ENCODE measurements at regions not wholly inside any gene's neighbourhood (a gene's known extent, or its start where the extent isn't known, plus 50 kb on each side); places are given as distances from the start of the nearest gene placed in this dataset.
"Not testable (repeated sequence)": the region's sequence is repeated elsewhere in the genome, so short reads cannot be mapped to it uniquely, and the experiment has no call there.

- no peaks in the 10 kb centered on the region for H3K36me3 Mint-ChIP-seq (ENCODE audit: low read depth, unreplicated experiment)
- no peak overlapping the region for H3K27ac Mint-ChIP-seq (ENCODE audit: unreplicated experiment)
- no peak for TF ChIP-seq CTCF (IDR thresholded peaks at IDR 0.05; ENCODE audit: unreplicated experiment)
- H3K4me3 Mint-ChIP-seq (ENCODE audit: unreplicated experiment): no peak overlapping the region
- H3K9me3 Mint-ChIP-seq (ENCODE audit: unreplicated experiment): peaks cover 28% of the 10 kb centered on the region
- H3K4me1 Mint-ChIP-seq (ENCODE audit: unreplicated experiment): no peaks in the 10 kb centered on the region
- no peaks in the 10 kb centered on the region for H3K27me3 Mint-ChIP-seq (ENCODE audit: unreplicated experiment)
- DNase-seq (ENCODE audit: low spot score): no peak
These were observed 199.9 kb downstream of the SHOX start for GRCh38 chrX:830532-830931.

GRCh38 chrX:829145-829544 lies 198.6 kb downstream of the SHOX start:
- Mint-ChIP-seq H3K27ac (ENCODE audit: unreplicated experiment) (no peak overlapping the region), H3K4me3 (ENCODE audit: unreplicated experiment) (no peak overlapping the region), H3K27me3 (ENCODE audit: unreplicated experiment) (no peaks in the 10 kb centered on the region), H3K9me3 (ENCODE audit: unreplicated experiment) (peaks cover 21% of the 10 kb centered on the region), H3K36me3 (ENCODE audit: low read depth, unreplicated experiment) (no peaks in the 10 kb centered on the region), H3K4me1 (ENCODE audit: unreplicated experiment) (no peaks in the 10 kb centered on the region)
- TF ChIP-seq CTCF (IDR thresholded peaks at IDR 0.05; ENCODE audit: unreplicated experiment): no peak
- DNase-seq (ENCODE audit: low spot score): no peak

GRCh38 chrX:828411-828959 lies 197.9 kb downstream of the SHOX start:
- Mint-ChIP-seq H3K4me1 (ENCODE audit: unreplicated experiment) (no peaks in the 10 kb centered on the region), H3K27ac (ENCODE audit: unreplicated experiment) (no peak overlapping the region), H3K4me3 (ENCODE audit: unreplicated experiment) (no peak overlapping the region), H3K27me3 (ENCODE audit: unreplicated experiment) (no peaks in the 10 kb centered on the region), H3K36me3 (ENCODE audit: low read depth, unreplicated experiment) (no peaks in the 10 kb centered on the region), H3K9me3 (ENCODE audit: unreplicated experiment) (peaks cover 17% of the 10 kb centered on the region)
- DNase-seq (ENCODE audit: low spot score): no peak
- no peak for TF ChIP-seq CTCF (IDR thresholded peaks at IDR 0.05; ENCODE audit: unreplicated experiment)

- DNase-seq (ENCODE audit: low spot score): no peak
- Mint-ChIP-seq H3K4me1 (ENCODE audit: unreplicated experiment) (no peaks in the 10 kb centered on the region), H3K27ac (ENCODE audit: unreplicated experiment) (no peak overlapping the region), H3K4me3 (ENCODE audit: unreplicated experiment) (no peak overlapping the region), H3K27me3 (ENCODE audit: unreplicated experiment) (peaks cover 2% of the 10 kb centered on the region), H3K36me3 (ENCODE audit: low read depth, unreplicated experiment) (peaks cover 4% of the 10 kb centered on the region), H3K9me3 (ENCODE audit: unreplicated experiment) (peaks cover 15% of the 10 kb centered on the region)
- TF ChIP-seq CTCF (IDR thresholded peaks at IDR 0.05; ENCODE audit: unreplicated experiment): no peak
These were observed 195.9 kb downstream of the SHOX start for GRCh38 chrX:826448-826847.

GRCh38 chrX:825991-826390 lies 195.4 kb downstream of the SHOX start:
- DNase-seq (ENCODE audit: low spot score): no peak
- H3K27me3 Mint-ChIP-seq (ENCODE audit: unreplicated experiment): peaks cover 2% of the 10 kb centered on the region
- TF ChIP-seq CTCF (IDR thresholded peaks at IDR 0.05; ENCODE audit: unreplicated experiment): no peak
- no peaks in the 10 kb centered on the region for H3K4me1 Mint-ChIP-seq (ENCODE audit: unreplicated experiment)
- no peak overlapping the region for H3K27ac Mint-ChIP-seq (ENCODE audit: unreplicated experiment)
- peaks cover 15% of the 10 kb centered on the region for H3K9me3 Mint-ChIP-seq (ENCODE audit: unreplicated experiment)
- no peak overlapping the region for H3K4me3 Mint-ChIP-seq (ENCODE audit: unreplicated experiment)
- peaks cover 4% of the 10 kb centered on the region for H3K36me3 Mint-ChIP-seq (ENCODE audit: low read depth, unreplicated experiment)

GRCh38 chrX:823073-823472 lies 192.5 kb downstream of the SHOX start:
- not testable (repeated sequence) for H3K4me3 Mint-ChIP-seq (ENCODE audit: unreplicated experiment); H3K9me3 Mint-ChIP-seq (ENCODE audit: unreplicated experiment); DNase-seq (ENCODE audit: low spot score); H3K27ac Mint-ChIP-seq (ENCODE audit: unreplicated experiment); H3K36me3 Mint-ChIP-seq (ENCODE audit: low read depth, unreplicated experiment); H3K27me3 Mint-ChIP-seq (ENCODE audit: unreplicated experiment); H3K4me1 Mint-ChIP-seq (ENCODE audit: unreplicated experiment)

Data from endothelial cell (in vitro differentiated cells).